Activated T-cell treated with anti-CD3 and anti-CD28 coated beads for 4 hours (primary cell): ENCODE measurements at regions not wholly inside any gene's neighbourhood (a gene's known extent, or its start where the extent isn't known, plus 50 kb on each side); places are given as distances from the start of the nearest gene placed in this dataset.
"Not testable (repeated sequence)": the region's sequence is repeated elsewhere in the genome, so short reads cannot be mapped to it uniquely, and the experiment has no call there.

ENCODE experiments used
- DNase-seq: peaks from one replicate; pipeline ENCODE4 v3.0.0-alpha.2; 2020

DNA sequence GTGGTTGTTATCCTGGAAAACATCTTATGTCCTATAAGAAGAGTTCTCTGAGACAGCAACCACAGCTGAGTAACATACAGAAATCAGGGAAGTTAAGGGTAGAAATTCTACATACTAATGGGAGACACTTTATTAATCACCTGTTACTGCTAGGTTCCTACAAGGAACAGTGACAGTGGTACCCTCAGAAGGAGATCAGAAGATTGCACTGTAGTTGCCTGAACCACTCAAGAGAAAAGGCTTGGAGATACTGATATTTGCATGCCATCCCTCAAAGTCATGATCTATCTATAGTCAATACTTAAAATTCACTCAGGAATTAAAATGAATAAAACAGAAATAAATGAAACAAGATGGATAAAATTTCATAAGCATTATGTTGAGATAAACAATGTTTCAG is 136.0 kb downstream of the LMLN start:
- no peak for DNase-seq

DNA sequence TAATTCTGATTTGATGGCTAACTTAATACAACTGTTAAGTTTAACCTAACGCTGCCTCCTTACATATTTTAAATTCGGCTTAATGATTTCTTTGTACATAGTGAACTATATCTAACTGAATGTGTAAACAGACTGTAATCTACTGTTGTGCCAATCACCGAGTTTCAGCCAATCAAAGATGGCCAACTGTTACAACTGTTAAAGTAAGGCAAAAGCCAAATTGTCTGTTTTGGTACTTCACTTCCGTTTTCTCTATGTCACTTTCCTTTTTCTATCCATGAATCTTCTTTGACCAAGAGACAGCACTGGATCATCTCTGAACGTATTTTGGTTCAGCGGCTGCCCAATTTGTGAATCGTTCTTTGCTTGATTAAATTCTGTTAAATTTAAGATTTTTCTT is 137.0 kb downstream of the LMLN start:
- DNase-seq, result no peak

DNA sequence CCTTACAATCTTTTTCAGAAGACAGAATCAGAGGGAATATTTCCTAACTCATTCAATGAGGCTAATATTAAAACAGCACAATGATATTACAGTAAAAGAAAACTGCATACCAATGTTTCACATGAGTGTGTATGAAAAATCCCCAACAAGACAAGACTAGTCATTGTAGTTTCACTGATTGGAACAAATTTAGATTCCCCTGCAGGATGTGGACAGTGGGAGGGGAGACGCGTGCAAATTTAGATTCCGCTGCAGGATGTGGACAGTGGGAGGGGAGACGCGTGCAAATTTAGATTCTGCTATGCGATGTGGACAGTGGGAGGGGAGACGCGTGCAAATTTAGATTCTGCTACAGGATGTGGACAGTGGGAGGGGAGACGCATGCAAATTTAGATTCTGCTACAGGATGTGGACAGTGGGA is 138.7 kb downstream of the LMLN start:
- not testable (repeated sequence) for DNase-seq

DNA sequence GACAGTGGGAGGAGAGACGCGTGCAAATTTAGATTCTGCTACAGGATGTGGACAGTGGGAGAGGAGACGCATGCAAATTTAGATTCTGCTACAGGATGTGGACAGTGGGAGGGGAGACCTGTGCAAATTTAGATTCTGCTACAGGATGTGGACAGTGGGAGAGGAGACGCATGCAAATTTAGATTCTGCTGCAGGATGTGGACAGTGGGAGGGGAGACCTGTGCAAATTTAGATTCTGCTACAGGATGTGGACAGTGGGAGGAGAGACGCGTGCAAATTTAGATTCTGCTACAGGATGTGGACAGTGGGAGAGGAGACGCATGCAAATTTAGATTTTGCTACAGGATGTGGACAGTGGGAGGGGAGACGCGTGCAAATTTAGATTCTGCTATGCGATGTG is 143.1 kb downstream of the LMLN start:
- DNase-seq, result not testable (repeated sequence)

DNA sequence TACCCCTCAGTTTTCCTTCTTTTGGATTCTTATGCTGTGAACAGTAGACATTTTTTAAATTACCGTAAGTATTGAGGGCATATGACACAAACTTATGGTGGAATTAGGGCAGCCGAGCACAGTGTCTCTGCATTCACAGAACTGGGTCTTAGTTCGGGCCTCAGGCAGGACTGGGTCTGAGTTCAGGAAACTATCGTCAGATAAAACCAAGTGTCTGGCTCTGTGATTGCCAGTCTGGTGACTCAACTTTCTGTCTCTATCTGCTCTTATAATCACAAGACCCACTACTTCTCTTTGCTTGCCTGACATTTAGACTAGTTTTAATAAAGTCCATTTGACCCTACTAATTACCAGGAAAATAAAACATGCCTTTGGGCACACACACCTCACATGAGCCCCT is 146.2 kb downstream of the LMLN start:
- no peak for DNase-seq

DNA sequence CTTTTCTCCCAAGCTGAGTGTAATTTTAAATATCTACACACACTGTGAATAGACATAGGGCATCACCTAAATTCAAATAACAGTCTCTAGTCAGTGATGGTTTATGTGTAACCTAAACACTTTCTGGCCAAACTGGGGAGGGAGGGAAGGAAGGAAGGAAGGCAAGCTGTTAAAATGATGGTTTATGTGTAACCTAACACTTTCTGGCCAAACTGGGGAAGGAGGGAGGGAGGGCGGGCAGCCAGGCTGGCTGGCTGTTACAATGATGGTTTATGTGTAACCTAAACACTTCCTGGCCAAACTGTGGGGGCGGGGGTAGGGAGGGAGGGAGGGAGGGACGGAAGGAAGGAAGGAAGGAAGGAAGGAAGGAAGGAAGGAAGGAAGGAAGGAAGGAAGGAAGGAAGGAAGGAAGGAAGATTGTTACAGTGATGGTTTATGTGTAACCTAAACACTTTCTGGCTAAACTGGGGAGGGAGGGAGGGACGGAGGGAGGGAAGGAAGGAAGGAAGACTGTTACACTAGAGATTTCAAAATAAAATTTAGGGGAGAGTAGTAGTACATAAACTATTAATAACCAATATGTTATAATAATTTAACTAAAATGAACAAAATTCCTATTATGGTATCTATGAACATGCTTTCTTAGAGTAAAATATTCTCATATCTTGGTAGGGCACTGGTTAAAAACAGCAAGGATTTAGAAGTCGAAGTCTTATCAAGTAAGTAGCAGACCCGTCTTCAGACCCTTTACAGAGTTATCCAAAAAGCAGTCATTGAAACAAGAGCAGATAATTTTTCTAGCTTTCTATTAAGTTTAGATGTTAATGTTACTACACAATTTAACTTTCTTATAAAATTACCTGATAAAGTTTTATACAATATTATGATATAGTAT is 148.1 kb downstream of the LMLN start:
- DNase-seq, result no peak

DNA sequence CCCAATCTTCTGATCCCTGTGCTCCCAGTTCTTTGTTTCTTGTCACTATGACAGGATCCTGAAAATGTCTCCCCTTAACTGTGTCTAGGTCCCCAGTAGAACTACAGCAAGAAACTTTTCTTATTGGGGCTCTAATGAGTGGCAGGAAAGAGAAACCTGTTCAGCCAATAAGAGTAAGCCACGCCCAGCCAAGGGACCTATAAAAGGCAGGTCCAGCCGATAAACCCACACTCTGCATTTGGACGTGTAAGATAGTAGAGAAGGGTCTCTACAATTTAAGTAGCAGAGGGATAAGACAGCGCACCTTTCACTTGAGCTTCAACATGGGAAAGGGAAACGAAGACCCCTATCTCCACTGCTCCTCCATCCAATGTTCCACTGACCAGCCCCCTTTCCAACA is 149.9 kb downstream of the LMLN start:
- no peak for DNase-seq

DNA sequence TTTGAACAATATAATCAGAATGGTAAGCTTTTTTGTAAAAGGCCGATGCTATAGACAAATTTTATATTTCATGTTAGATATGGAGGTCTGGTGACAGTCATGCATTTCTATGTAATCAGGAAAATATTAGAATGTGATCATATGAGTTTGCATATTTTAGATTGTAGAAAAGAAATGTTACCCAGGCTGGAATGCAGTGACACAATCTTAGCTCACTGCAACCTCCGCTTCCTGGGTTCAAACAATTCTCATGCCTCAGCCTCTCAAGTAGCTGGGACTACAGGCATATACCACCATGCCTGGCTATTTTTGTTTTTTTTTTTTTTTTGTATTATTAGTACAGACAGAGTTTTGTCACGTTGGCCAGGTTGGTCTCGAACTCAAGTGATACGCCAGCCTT is 152.0 kb downstream of the LMLN start:
- no peak for DNase-seq

DNA sequence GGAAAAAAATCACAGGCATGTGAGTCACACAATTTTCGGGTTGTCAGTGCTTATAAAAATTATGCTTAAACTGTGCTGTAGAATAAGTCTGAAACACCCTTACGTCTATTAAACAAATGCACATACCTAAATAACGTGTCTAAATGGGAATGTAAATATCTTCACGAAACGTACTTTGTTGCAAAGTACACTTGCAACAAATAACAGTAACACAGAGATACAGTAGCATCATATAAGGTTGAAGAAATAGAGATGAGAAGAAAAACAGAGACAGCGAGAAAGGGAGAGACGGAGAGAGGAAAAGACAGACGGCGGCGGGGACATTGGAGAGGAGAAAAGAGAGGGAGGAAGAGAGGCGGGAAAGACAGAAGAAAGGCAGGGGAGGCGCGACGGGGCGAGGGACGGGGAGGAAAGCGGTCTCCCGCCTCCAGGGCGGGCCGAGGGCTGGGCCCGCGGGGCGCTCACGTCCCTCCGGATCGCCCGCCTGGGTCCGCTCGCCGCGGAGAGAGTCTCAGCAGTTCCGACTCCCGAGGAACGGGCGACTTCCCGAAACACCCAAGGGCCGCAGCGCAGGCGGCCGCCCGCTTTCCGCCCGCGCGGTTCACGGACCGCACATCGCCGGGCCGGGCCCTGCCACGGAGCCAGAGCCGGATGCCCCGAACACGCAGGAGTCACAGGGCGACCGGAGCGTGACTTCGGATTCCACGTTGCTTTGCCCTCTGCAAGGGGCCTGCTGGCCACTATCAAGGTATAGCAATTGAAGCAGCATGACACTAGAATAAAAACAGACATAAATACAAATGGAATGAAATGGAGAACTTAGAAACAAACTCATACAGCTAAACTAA is 153.4 kb downstream of the LMLN start:
- no peak for DNase-seq

DNA sequence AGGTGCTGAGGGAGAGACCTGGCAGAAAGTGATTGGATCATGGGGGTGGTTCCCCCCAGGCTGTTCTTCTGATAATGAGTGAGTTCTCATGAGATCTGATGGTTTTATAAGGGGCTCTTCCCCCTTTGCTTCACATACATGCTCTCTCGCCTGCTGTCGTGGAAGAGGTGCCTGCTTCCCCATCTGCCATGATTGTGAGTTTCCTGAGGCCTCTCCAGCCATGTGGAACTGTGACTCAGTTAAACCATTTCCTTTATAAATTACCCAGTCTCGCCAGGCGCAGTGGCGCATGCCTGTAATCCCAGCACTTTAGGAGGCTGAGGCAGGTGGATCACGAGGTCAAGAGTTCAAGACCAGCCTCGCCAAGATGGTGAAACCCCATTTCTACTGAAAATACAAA is 154.5 kb downstream of the LMLN start:
- not testable (repeated sequence) for DNase-seq

DNA sequence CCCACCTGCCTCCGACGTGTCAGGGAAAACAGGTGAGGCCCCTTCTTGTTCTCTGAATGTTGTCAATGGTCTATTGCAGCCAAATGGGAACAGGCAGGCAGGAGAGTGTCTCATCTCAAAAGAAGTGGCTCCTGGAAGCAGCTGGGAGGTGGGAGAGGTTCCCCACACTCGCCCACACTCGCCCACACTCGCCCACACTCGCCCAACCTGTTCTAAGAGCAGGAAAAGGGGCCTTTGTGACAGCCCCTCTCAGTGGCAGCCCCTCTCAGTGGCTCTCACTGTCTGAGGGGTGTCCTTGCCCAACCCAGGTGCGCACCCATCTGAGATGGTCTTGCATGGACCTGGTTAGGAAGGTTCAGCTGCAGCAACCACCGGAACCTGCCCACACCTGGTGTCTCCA is 162.2 kb downstream of the LMLN start:
- not testable (repeated sequence) for DNase-seq

DNA sequence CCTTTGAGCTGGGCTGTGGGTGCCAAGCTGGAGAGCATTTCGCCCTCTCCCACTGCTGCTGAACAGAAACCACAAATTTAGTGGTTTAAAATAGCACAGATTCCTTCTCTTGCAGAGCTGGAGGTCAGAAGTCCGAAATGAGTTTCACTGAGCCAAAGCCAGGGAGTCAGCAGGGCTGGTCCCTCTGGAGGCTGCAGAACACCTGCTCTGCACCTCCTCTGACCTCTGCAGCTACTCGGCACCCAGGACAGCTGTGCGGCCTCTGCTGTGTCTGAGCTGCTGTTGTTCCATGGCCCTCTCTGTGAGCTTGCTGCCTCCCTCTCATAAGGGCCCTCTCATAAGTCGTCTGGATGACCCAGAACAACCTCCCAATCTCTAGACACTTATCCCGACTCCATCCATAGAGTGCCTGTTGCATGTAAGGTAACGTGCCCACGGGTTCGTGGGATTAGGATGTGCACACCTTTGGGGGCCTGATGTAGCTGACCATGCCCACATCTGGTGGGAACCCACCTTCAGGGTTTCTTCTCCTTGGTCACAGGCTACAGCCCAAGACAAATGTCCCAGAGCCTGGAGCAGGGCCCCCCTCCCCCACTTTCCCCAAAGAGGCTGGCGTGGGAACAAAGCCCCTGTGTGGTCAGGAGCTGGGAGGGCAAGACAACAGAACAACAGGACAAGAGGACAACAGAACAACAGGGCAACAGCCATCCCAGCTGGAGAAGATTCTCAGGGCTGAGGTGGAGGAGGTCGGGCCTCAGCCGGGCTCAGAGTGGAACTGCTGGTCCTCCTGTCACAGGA is 177.2 kb downstream of the LMLN start:
- DNase-seq, result not testable (repeated sequence)

DNA sequence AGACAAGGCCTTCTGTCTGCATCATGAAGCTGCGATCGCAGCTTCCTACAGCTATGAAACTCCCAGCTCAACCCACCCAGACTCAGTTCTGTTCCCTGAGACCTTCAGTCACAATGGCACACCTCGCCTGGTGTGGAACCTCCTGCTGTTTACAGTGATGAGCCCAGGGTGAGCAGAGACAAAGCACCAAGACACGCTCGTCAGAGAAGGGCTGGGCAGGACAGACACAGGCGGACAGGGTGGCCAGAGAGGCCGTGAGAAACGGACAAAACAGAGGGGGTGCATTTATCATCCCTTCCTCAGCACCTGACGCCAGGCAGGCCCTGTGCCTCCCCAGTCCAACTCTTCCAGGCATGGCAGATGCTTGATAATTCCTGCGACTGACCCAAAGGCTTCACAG is 178.2 kb downstream of the LMLN start:
- not testable (repeated sequence) for DNase-seq

DNA sequence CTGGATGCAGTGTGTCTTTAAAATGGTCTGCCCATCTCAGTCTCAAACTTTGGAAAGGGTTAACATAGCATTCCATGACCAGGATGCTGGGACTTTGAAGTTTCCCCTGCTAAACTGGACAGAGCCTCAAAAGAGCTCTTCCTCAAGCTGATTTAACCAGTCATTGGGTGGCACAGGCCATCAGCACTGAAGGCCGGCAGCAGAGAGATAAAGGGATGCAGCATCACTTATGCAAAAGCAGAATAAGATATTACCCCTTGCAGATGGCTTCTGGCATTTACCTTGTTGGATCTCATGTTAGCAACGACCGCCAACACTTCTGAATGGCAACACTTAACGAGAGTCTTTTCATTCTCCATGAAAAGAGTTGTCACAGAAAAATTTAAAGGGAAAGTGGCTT is 179.0 kb downstream of the LMLN start:
- DNase-seq, result not testable (repeated sequence)

DNA sequence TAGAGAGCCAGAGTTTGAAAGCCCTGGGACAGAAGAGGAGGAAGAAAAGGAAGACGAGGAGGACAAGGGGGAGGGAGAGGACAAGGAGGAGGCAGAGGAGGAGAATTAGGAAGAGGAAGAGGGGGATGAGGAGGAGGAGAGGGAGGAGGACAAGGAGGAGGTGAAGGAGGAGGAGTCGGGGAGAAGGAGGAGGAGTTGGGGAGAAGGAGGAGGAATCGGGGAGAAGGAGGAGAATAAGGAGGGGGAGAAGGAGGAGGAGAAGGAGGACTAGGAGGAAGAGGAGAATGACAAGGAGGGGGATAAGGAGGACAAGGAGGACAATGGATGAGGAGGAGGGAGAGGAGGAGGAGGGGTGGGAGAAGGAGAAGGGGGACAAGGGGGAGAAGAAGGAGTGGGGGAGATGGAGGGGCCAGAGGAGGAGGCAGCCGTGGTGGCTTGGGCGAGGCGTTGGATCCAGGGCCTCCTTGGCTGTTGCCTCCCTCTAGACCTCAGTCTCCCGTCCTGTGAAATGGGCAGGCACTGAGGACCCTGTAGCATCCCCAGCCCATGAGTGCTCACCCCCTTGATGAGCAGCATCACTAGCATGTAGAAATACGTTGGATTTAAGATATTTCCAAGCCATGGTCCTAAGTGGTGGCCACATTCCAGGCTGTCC is 179.6 kb downstream of the LMLN start:
- not testable (repeated sequence) for DNase-seq

DNA sequence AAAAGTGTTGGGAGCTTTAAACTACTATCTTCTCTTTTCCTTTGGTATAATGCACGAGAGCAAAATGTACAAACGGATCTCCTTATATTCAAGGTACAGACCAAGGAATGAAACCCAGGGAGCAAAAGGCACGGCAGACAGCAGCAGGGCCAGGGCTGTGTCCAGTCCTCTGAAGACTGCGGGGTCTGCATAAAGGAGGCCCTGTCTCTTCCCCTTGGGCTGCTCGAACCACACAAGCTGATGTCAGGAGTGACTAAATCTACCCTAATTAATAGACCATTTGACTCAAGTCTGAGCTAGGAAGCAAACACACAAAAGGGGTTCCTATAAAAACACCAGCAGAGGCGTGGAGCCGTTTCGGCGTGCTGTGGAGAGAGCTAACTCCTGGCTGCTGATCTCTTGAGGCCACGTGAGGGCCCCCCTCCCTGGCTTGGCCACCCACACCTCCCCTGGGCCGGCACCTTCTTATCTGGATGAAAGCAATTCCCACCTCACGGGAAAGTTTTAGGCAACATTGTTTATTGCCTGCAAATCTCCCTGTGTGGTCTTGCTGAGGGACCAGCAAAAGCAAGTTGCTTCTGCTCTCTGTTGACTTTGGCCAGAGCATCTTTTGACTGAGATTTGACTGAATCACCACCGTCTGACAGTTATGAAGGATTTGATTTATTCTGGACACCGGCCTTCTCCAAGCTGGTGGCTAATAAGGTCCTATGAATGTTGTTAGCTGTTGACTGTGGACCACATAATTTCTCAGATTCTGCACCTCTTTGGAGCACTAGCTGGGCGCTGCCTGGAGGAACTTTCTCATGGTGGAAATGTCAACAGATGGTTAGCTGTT is 183.5 kb downstream of the LMLN start:
- not testable (repeated sequence) for DNase-seq

DNA sequence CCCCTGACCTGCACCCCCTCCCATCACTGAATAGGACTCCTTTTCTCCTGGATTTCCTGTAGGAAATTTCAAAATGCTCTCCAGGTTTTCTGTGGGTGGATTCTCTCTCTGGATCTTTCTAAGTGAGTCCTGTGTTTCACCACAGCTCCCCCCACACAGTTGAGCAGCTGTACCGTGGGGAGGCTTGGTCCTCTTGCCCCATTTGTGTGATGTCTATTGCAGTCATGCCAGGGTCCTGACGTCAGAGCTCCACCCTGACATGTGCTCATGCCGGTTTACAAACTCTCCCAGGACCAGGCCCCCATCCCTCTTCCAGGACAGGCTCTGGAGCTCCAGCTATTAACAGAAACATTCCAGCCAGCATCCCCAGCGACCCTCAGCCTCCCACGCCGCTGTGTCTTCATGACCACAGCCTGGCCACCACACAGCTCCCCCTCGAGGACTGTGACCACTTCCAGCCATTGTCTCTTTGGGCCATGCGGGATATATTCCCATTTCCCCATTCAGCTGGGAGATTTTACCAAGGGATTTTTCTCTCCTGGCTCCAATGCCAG is 185.3 kb downstream of the LMLN start:
- not testable (repeated sequence) for DNase-seq

DNA sequence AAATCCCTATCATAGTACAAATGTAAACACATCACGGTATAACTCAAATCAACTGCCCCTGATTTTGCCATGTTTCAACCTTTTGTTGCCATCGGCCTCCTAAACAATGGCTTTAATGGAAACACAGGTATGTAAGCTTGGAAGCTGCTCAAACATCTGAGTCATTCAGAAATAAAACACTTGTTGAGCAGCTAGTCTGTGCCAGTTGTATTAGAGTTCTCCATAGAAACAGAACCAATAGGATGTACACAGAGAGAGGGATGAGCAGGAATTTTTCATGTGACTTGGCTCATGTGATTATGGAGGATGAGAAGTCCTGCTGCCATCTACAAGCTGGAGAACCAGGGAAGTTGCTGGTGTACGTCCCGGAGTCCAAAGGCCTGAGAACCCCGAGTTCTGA is 186.1 kb downstream of the LMLN start:
- not testable (repeated sequence) for DNase-seq

DNA sequence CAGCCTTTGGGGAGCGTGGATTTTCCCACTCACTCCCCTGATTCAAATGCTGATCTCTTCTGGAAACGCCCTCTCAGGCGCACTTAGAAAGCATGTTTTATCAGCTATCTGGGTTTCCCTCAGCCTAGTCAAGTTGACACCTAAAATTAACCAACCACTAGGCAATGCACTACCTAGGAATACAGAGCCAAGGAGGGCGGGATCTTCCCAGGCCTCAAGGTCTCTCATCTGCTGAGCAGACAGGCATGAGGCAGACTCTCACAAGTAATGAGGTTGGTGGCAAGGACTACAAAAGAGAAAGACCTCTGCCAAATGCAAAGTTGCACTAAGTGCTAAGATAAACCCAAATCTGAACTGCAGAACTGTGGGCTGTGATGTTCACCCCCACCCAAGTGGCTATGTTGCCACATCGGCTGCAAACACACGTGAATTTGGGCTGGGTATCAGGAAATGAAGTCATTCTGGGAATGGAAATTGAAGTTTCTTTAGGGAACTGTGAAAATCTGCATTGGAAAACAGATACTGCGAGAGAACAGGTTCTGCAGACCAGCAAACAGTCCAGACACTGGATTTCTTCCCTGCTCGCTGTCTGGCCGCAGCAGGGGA is 186.6 kb downstream of the LMLN start:
- not testable (repeated sequence) for DNase-seq

DNA sequence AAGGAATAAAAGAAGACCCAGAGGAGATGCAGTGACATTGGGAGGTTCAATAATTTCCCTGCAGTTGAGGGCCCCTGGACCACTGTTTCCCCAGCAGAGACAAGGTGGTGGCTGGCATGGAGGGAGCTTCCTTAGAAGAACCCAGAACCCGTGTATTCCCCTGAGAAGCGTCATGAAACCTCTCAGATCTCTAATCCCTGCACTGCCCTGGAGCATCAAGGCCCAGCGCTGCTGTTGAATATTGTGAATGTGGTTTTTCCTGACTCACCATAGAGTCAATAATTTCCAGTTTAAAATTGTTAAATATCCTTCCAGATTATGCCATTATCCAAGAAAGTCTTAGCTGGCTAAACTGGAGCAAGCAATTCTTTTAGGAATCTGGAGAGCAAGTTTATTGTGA is 187.2 kb downstream of the LMLN start:
- DNase-seq, result not testable (repeated sequence)

DNA sequence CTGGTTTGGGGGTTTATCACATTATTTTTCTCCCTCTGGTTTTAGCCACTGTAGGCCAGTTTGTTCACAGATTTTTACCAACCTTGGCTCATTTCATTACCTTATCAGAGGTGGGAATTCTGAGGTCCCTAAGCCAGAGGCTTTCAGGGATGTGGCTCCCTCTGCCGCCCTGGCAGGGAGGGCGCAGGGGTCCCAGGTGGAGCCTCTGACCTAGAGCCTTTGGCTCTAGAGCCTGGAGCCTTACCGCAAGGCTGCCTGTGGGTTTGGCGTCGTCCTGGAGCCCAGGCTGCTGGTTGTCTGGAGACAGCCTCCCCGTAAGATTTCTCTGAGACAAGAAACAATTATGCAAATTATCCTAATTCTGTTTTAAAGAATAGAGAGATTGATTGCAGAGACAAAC is 188.0 kb downstream of the LMLN start:
- not testable (repeated sequence) for DNase-seq
